ENCODE measurements at regions not wholly inside any gene's neighbourhood (a gene's known extent, or its start where the extent isn't known, plus 50 kb on each side); places are given as distances from the start of the nearest gene placed in this dataset.
"Not testable (repeated sequence)": the region's sequence is repeated elsewhere in the genome, so short reads cannot be mapped to it uniquely, and the experiment has no call there.

DNA sequence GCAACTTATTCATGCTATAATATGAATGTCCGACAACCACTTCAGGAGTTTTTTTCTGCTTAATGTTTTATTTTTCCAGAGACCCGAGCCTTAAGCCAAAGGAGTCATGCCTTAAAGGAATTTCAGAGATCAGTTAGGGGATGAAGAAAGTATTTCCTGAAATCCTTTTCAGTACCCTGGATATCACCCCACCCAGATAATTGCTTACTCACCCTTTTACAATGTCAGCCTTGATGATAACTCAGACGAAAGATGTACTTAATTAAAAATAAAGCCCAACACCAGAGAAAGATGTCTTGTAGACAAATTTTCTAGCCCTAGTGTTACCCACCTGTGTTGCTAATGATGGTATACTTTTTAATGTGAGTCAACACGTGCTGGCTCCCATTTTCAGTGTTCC is 124.1 kb downstream of the XCL2 start:
- FAIRE-seq, result no peak

DNA sequence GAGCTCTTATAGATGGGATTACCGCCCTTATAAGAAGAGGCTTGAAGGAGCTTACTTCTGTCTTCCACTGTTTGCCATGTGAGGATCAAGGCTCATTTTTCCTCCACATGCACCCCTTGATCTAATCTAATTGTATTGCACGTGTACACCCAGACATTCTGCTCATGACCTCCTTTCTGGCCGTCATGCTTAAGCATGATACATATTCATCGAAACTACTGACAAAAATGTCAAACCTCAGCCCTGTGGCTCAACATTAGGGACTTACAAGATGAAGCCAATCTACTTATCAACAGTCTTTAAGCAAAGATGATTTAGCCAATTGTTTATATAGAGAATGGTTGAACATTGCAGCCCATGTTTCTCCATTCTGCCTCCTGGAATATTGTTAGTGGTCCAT is 127.6 kb downstream of the XCL2 start:
- no peak for FAIRE-seq

DNA sequence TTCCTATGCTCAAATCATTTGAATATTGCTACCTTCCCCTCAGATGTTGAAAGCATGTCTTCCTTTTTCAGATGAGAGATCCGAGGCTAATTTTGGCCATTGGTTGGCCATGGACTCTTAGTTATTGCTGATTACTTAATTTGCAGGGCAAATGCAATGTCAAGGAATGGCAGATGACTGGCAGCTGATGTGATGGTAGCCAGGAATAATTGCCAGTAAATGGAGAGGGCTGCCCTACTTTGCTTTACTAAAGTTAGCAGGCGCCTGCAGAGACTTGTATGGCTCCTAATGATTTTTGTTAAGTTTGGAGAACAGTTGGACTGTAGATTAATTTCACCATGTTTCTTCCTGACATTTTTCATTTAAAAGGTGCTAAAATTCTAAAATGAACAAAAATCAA is 128.9 kb downstream of the XCL2 start:
- no peak for FAIRE-seq

DNA sequence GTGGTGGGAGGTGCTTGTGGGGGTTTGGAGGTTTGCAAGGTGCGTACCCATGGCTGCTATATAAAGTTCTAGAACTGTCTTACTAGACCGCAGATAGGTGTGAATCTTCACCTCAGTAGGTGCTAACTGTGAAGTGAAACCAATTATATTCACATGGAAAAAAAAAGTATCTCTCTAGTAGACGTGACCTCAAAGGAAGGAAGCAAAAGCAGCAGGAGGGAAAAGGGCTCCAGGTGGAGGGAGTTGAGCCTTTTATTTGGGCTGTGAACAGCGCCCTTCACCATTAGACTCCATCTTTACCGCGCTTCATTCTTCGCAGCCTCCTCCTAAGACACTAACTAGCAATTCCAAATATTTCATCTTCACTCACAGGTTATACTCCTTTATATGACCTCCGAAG is 129.8 kb downstream of the TBX19 start:
- FAIRE-seq, result no peak

DNA sequence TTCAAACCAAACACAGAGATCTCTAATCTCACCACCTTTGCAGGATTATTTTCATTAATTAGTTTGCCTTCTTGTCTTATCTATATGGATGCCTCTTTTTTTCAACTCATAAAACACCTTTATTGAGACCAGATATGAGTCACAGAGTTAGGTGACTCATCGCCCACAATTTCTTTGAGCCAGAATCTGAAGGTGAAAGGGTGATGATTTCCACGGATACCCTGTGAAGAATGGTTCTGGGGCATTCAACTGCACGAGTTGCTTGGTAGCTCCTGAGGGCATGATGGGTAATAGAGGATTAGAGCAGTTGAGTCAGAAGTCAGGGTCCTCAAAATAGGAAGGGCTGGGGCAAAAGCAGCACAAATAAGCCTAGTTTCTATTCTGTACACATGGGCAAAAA is 128.2 kb downstream of the TBX19 start:
- FAIRE-seq, result no peak

DNA sequence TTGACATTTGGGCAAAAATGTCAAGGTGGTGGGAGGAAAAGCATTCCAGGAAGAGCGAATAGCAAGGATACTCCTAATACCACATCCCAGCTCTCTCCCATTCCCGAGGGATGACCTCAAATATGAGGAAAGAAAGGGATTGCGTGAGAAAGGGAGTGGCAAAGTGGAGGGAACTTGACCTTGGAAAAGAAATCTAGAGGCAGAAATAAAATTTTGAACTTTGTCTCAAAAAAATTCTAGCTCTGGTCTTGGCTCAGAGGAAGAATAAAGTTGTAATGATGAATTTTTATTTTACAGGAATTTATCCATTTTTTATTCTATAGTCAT is 127.8 kb downstream of the TBX19 start:
- FAIRE-seq, result no peak

DNA sequence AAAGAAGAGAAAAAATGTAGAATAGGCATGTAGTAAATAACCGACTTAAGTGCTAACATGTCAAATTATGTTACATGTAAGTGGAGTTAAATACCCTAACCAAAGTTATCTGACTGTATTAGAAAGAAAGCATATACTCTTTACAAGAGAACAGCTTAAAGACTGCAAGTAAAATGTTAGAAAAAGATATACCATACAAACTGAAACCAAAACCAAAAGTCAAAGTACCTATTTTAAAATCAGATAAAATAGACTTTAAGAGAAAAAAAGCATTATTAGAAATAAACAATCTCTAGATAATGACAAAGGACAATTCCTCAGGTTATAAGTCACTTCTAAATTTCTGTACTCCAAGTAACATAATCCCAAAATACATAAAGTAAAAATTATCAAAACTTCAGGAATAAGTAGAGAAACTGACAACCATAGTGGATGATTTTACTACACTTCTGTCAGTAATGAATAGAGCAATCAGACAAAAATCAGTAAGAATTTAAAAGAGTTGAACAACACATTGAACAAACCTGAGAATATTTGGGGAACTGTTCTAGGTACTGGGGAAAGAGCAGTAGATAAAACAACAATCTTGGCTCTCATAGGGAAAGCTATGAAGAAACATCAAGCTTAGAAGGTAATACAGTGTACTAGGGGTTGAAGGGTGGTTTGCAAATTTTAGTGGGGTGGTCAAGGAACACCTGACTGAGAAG is 127.3 kb downstream of the TBX19 start:
- peak; percentile 73 for FAIRE-seq

DNA sequence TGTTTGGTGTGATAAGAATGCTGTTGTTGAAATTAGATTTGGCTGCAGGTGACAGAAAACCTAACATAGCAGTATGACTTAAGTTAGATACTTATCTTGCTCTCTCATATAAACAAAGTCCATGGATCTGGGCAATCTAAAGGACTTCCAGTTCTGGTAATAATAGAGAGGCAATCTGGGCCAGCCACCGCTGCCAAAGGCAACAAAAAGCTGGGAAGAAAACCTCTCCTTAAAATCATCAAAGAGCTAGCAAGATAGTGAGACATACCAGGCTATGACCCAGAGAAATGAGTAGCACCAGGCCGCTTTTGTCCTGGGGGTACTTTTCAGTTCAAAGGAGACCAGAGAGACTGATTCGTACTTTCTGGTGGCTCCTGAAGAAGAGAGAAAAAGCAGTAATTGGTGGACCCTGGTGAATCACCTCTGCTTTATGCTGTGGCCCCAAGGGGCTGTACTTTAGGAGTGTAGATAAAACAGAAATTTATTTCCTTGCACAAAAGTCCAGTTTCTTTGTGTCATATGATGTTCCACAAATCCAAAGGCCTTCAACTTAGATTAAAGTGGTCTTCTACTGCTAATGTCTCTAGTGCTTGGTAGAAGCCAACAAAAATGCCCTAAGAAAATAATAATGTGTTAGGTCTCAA is 125.4 kb downstream of the TBX19 start:
- no peak for FAIRE-seq

DNA sequence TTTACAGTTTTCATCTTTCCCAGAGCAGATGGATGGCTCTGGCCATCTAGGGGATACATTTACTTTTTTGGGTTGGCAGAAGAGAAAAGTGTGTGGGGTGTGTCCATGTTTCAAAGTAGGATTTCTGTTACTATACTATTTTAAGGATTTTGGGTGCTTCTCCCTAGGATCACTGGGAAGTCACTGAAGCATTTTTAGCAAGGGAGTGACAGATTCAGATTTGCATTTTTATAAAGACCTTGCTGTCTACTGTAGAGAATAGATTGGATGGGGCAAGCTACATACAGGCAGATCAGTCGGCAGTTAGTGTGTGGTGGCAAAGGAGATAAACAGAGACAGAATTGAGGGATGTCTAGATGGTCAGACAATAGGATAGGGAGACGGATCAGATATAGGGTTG is 122.5 kb downstream of the TBX19 start:
- FAIRE-seq, result no peak

DNA sequence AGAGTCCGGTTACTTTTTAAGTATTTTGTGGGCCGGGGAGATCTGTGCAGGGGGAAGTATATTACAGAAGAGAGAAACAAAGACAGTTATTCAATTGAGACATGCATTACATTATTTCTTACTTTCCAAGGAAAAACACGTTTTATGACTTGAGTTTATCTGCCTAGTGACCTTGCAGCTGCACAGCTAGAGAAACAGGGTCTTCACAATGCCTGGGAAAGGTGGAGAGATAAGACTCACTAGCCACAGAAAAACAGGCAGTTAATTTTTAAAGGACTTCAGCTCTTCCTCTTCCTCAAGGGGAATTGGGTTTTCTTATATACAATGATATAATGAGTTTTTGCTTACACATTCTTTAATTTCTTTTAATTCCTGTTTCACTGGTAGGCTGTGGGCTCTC is 121.8 kb downstream of the TBX19 start:
- not testable (repeated sequence) for FAIRE-seq

DNA sequence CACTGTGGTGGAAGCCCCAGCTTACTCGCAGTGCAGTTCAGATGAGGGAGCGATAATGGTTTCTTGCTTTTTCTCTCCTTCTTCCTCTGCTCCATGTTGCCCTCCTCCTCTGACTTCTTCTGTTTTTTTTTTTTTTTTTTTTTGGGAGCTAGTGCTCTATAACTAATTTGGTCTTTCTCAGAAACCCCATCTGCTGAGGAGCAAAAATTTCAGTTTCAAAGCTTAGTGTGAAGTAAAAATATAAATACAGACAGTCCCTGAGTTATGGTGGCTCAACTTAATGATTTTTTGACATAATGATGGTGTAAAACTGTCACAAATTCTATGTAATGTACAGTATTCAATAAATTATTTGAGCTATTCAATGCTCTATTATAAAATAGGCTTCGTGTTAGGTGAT is 120.7 kb downstream of the TBX19 start:
- FAIRE-seq, result no peak

DNA sequence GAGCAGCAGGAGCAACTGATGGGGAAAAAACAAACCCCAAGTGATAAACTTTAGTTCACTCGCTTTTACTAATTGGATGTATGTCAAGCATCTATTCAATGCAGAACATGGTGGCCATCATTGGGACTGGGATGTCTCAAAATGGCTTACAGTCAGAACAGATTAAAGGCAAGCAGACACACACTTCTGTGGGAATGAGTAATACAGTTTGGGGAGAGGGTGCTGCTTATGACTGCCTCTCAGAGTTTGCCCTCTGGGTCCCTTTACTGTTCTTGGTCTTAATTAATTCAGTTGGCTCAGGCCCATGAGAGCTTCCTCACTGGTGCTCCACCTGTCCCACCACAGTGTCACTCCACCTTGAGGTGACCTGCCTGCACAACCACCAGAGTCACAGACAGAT is 119.5 kb downstream of the TBX19 start:
- no peak for FAIRE-seq

DNA sequence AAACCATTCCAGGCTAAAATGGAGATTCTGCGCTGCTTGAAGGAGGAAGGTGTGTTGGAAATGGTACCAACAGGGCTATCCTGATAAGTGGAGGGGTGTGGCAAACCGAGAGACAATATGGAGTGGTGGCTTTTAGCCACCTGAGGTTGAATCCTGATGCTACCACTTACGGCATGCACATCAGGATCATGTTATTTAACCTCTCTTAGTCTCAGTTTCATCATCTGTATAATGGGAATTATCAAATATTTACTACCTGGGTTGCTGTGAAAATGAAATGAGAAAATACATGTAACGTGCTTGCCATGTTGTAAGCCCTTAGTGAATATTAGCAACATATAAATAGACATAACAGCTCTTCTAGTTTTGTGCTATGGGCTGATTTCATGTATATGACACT is 117.1 kb downstream of the TBX19 start:
- FAIRE-seq, result no peak

DNA sequence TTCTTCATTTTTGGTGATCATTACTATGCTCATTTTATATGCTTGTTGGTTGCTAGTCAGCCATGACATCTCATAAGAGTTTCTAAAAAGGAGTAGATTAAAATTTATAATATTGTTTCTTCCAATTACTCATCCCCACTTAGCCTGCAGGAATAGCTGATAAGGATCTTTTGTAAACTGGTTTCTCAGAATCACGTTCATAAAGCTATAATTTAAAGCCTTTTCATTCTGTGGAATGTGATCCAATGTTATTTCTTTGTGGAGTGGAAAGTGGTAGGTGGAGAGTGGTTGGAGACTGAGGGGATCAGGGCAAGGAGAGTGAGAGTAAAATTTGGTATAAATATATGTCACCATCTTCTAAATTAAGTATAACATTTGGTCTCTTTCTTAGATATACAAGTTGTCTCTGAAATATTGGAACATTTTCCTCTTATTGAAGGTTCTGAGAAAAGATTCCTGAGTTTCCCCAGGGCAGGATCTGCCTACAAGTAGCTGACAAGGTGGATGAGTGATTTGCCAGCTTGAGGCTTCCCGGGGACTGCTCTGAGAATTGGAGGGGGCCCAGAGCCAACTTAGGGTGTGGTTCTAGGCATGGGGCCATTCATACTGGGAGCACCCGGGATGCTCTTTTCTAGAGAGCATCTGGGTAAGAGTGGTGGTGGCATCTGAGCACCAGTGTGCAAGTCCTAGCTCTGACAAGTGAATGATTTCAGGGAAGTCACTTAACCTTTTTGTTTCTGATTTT is 116.4 kb downstream of the TBX19 start:
- no peak for FAIRE-seq

DNA sequence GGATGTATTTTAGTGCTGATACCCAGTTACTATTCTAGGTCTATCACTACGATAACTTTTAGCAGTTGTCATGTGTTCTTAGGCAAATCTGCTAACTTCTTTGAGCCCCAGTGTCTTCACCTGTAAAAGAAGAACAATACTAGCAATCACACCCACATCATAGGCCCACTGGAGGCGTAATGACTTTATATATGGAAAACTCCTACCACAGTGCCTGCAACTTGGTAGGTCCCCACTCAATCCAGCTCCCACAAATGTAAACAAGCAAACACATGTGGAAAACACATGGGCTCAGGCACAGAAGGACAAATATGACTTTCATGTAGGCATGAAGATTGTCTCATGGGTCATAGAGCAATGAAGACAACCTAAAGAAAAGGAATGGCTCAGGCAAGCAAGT is 115.8 kb downstream of the TBX19 start:
- FAIRE-seq, result no peak

DNA sequence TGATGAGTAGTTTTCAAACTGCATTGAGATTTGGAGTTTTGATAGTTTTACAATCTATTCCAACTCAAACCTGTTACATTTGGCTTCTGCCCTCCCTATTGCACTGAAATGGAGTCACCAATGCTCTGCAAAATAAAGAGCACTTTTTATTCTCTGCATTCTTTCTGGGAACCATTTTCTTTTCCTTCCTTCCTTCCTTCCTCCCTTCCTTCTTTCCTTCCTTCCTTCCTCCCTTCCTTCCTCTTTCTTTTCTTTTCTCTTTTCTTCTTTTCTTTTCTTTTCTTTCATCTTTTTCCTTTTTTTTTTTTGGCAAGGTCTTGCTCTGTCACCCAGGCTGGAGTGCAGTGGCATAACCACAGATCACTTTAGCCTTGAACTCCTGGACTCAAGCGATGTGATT is 114.2 kb downstream of the TBX19 start:
- FAIRE-seq, result no peak

DNA sequence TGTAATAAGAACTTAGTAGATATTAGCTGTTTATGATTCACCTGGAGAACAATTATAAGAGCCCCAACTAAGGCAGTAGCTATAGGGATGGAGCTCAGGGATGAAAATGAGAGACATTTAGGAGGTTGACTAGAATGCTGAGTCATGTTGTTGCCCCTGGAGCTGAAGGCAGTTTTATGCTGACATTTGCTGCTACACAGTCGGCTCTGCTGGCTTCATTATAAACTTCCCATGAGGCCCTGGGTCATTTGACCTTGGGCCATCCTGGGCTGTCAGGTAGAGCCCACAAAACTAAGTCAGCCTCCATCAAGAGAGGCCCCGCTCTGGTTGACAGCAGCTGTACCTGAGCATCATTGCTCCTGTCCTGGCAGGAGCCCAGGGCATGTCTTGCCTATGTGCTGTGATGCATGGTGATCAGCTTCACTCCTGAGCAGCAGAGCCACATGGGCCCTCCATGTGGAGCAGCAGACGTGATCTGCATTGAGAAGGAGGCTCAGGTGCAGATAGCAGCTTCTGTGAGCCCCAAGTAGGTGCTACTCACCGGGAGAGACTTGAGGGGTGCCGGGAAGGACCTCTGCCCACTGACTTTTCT is 112.4 kb downstream of the TBX19 start:
- no peak for FAIRE-seq

DNA sequence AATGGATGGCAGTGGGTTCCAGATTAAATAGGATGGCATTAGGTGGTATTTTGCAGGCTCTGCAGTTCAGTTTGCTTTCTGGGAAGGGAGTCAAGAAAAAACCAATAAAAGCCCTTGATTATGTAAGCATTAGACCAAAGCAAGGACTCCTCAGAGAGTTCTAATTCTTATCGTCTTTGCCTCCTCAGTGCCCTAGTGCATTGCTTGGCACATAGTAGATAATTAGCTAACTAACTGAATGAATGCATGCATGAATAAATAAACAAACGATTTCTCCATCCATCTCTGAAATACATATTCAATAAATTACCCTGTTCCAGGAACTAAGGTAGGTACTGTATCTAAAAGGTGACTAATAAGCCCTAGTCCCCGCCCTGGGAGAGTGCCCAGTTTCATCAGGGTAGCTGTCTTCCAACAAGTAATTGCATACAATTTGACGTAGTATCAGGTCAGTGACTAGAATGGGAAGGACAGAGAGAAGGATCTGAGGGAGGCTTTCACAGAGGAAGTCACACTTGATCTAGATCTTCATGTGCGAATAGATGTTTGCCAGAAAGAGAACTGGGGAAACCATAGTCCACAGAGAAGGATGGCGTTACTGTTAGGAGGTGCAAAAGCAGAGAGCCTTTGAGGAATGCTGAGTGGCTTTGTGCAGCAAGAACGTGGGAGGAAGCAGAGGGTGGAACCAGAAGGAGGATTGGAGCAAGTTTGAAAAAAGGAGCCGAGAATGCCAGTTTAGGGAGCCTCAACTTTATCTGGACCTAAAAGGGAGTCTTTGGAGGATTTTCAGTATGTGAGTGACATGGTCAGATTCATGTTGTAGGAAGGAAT is 111.4 kb downstream of the TBX19 start:
- no peak for FAIRE-seq

DNA sequence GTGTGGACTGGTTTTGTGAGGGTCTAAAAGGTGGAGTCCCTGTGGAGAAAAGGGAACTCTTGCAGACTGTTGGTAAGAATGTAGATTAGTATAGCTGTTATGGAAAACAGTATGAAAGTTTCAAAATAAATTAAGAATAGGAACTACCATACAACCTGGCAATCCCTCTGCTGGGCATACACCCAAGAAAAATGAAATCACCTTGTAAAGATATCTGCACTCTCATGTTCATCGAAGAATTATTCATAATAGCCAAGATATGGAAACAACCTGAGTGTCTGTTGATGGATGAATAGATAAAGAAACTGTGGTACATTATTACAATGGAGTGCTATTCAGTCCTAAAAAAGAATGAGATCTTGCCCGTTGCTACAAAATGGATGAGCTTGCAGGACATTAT is 109.6 kb downstream of the TBX19 start:
- FAIRE-seq, result no peak

DNA sequence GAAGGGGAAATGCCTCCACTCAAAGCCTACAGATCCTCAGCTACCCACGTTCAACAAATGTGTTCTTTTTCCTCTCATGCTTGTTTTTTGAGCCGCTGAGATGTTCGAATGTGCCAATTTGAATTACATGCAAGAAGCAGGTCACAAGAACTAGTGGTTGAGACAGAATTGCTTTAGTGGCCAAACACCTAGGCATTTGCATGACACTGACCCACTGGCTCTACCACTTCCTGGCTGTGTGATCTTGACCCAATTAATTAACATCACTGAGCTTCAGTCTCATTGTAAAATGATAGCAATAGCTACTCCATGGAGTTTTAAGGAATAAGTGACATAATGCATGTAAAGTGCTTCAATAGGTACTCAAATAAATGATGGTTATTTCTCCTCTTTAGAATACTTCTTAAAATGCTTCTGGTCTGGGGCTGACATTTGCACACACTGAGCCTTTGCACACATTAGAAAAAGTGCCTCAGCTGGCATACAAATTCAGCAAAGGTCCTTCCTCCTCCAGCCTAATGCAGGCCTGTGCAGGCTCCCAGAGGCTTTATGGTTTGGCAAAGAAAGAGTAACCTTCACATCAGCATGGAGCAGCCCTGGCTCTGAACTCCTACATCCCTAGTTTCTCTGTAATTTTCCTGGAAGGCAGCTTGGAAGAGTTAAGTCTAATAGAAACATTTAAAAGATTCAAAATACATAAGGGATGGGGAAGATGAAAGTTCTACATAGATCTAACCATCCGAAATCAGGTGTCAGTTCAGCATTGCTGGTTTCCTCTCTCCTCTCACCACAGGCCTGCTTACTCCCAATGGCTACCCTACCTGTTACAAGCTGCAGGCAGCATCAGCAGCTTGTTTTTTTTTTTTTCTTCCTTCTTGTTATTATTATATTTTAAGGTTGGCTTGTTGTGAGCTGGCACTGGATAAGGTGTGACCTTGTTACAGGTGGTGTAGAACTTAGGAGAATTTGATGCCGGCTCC is 107.4 kb downstream of the TBX19 start:
- FAIRE-seq, result no peak

DNA sequence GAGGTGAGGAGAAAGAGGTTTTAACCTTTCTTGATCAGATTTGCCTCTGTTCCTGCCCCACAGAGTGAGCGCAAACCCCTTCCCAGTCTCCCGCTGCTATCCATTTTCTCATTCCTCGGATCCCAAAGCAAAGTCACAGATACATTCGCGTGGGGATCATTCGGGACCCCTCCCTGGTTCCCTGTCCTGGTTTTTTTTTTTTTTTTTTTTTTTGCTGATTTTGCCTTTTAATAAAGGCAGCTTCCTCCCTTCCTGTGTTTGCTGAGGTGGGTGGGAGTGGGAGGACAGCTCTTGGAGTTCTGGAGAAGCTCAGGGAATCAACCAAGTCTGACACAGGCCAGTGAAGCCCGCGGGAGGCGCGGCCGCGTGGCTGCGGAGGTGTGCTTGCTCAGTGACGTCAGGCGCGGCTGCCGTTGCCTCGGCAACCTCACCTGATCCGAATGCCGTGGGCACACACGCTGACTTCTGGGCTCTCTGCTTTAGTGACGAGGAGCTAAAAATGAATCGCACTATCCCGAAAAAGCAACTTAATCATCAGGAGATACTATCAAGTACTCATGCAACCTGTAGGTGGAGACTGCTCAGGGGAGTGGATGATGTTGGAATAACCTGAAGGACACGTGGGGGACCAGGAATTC is 106.4 kb downstream of the TBX19 start:
- FAIRE-seq, result no peak
